ENCODE measurements at regions not wholly inside any gene's neighbourhood (a gene's known extent, or its start where the extent isn't known, plus 50 kb on each side); places are given as distances from the start of the nearest gene placed in this dataset.

DNA sequence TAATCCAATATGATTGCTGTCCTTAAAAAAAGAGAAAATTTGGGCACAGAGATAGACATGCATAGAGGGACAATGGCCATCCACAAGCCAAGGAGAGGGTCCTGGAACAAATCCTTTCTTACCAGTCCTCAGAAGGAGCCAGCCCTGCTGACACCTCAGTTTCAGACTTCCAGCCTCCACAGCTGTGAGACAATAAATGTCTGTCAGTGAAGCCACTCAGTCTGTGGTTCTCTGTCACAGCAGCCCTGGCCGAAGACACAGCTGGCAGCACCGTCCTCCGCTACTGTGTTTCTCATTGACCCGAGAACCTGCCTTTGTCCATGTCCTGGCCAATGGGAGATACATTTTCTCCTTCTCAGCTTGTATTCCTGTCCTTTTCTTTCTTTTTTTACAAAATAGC lies 207.9 kb downstream of the TM9SF2 start:
- Mint-ChIP-seq H3K27me3 (no peaks in the 10 kb centered on the region), H3K27ac (no peak overlapping the region), H3K9me3 (no peaks in the 10 kb centered on the region), H3K4me3 (no peak overlapping the region), H3K4me1 (no peaks in the 10 kb centered on the region), H3K36me3 (ENCODE audit: low read depth) (no peaks in the 10 kb centered on the region)
- DNase-seq: no peak
- intact Hi-C loops (cut with micrococcal nuclease): no loop called here

DNA sequence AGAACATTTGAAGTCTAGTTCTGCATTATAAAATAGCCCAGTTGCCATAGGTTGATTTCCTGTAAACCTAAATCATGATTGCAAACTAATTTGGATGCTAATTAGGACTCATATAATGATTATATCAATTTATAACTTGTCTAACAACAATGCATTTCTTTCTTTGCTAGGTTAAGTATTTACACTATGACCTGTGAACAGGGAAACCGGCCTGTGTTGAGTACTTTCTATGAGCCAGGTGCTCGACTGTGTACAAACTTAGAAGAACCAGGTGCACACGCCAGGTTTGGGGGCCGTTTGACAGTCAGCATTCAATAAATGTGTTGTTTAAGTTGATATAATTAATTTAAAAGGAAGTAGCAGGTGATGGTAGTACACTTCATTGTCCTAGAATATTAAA lies 203.1 kb downstream of the TM9SF2 start:
- Mint-ChIP-seq H3K4me1 (peaks cover 5% of the 10 kb centered on the region), H3K9me3 (no peaks in the 10 kb centered on the region), H3K36me3 (ENCODE audit: low read depth) (no peaks in the 10 kb centered on the region), H3K4me3 (no peak overlapping the region), H3K27ac (no peak overlapping the region), H3K27me3 (no peaks in the 10 kb centered on the region)
- intact Hi-C loops (cut with micrococcal nuclease): no loop called here
- no peak for DNase-seq

DNA sequence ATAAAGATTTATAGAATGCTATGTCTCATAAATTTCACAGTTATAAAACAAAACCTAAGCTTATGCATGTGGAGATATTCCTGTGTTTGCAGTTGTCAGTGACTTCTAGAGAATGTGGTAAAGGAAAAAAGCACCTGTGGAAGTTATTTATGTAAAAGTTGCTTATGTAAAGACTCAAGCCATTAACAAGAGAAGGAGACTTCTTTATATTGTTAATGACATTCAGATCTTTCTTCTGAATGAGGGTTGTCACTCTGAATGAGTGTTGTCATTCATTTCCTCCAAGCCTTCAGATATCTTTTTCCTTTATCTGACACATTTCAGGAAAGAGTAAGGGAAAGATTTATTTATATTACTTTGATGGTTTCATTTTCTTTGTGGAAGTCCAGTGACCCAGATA lies 202.6 kb downstream of the TM9SF2 start:
- intact Hi-C loops (cut with micrococcal nuclease): no loop called here
- Mint-ChIP-seq H3K9me3 (no peaks in the 10 kb centered on the region), H3K4me3 (no peak overlapping the region), H3K4me1 (peaks cover 5% of the 10 kb centered on the region), H3K27me3 (no peaks in the 10 kb centered on the region), H3K27ac (no peak overlapping the region), H3K36me3 (ENCODE audit: low read depth) (no peaks in the 10 kb centered on the region)
- no peak for DNase-seq

DNA sequence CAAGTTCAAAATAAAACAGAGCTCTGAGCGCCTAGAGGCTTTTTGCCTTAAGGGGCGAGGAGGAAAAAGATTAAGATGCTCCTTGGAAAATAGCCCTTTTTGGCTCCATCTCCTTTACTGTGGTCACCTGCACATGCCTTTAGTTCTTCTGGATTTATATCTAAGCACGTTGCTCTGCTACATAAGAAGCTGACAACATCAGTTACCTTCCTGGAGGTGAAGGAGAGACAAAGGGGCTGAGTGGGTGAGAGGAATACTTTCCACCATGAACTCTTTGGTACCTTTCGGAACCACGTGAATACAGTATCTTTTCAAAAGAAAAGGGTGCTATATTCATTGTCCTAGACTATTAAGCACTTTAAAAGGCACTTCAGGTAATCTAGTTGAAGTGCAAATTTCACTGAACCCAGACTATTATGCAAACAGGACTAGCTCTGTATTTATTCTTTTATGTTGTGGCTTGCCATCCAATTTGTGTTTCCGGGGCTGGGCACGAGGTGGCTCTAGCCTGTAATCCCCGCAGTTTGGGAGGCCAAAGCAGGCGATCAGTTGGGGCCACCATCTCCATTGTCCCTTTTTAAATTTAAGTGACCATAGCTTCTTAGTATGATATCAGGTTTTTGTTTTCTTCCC lies 201.5 kb downstream of the TM9SF2 start:
- peaks cover 5% of the 10 kb centered on the region for H3K4me1 Mint-ChIP-seq
- no peak overlapping the region for H3K4me3 Mint-ChIP-seq
- intact Hi-C loops (cut with micrococcal nuclease): no loop called here
- no peak for DNase-seq
- H3K9me3 Mint-ChIP-seq: no peaks in the 10 kb centered on the region
- H3K36me3 Mint-ChIP-seq (ENCODE audit: low read depth): no peaks in the 10 kb centered on the region
- no peak overlapping the region for H3K27ac Mint-ChIP-seq
- no peaks in the 10 kb centered on the region for H3K27me3 Mint-ChIP-seq

DNA sequence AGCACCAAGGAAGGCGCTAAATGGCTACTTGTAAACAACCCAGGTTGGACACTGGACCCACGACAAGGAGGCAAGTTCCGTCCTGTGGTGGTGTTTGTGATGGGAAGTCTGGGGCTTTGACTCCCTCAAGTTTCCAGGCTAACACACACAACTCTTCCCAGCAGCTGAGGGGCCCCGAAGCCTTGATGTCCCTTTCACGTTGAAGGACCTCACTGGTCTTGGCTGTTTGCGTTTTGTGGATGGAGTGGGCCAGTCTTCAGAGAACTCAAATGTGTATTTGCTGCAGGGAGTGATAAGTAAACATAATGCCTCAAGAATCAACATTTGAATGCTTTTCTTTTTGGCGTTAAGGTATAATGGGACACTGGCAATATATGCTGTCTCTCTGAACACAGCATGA lies 199.2 kb downstream of the TM9SF2 start:
- Mint-ChIP-seq H3K27me3 (no peaks in the 10 kb centered on the region), H3K27ac (no peak overlapping the region), H3K4me3 (no peak overlapping the region), H3K4me1 (peaks cover 5% of the 10 kb centered on the region), H3K36me3 (ENCODE audit: low read depth) (no peaks in the 10 kb centered on the region), H3K9me3 (no peaks in the 10 kb centered on the region)
- DNase-seq: no peak
- intact Hi-C loops (cut with micrococcal nuclease): no loop called here

DNA sequence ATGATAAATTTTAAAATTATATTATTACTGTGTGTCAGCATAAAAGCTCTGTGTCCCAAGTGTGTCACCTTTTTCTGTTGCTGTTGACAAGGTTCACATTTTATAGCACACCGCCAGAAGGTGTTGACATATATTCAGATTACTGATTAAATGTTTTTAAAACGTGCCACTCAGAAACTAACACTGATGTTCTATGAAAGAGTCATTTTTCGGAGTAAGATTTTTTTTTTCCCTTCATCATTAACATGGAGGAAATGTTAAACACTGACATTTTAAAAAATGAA lies 197.5 kb downstream of the TM9SF2 start:
- Mint-ChIP-seq H3K4me1 (peaks cover 5% of the 10 kb centered on the region), H3K9me3 (no peaks in the 10 kb centered on the region), H3K4me3 (no peak overlapping the region), H3K27me3 (peaks cover 4% of the 10 kb centered on the region), H3K36me3 (ENCODE audit: low read depth) (no peaks in the 10 kb centered on the region), H3K27ac (no peak overlapping the region)
- intact Hi-C loops (cut with micrococcal nuclease): no loop called here
- DNase-seq: no peak

DNA sequence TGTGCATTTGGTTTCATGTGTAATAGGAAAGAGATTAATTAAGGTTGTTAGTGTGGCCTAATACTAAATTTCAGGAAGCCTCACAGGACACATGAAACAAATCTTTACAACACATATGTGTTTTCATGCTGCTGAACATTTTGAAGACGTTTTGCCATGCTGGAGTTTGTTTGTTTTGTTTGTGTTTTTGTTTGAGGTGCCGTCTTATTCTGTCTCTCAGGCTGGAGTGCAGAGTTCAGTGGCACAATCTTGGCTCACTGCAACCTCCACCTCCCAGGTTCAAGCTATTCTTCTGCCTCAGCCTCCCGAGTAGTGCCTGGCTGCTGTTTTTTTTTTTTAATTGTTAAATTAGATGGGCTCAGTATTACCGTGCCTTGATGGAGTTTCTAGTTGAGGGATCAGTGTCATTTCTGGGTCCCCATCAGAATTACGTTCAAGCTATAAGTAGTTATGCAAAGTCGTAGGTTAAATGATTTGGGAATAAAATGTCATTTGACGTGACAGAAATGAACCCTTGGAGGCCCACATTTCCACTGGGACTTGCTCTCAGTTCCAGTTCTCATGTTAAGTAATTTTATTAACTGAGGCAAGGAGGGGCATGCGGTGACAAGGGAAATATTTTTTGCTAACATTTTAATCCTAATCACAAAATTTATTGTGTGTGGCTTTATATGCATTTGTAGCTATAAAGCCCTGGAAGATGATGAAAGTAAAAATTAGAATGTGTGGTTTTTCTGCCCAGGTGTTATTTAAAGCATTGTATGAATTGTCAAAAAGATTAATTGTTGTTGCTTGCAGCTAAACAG lies 196.9 kb downstream of the TM9SF2 start:
- no peaks in the 10 kb centered on the region for H3K9me3 Mint-ChIP-seq
- H3K36me3 Mint-ChIP-seq (ENCODE audit: low read depth): no peaks in the 10 kb centered on the region
- H3K4me1 Mint-ChIP-seq: peaks cover 5% of the 10 kb centered on the region
- peaks cover 4% of the 10 kb centered on the region for H3K27me3 Mint-ChIP-seq
- DNase-seq: no peak
- no peak overlapping the region for H3K27ac Mint-ChIP-seq
- H3K4me3 Mint-ChIP-seq: no peak overlapping the region
- intact Hi-C loops (cut with micrococcal nuclease): no loop called here

DNA sequence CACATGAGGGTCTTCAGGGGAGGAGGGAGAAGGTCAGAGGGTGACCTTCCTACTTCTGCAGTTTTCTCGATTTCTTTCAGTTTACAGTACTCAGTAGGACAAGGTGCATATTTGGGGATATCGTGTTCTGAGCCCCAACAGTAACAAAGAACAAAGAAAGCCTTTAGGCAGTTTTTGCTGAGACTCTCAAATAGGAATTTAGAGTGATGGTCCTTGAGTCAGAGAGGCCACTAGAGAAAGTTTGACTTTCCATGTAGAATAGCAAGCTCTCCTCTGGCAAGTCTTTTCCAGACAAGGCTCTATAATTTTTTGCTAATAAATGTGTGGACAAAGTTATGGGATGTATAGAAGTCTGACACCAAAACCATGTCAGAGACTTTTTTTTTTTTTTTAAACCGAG lies 194.6 kb downstream of the TM9SF2 start:
- Mint-ChIP-seq H3K9me3 (no peaks in the 10 kb centered on the region), H3K4me1 (peaks cover 4% of the 10 kb centered on the region), H3K4me3 (no peak overlapping the region), H3K27me3 (peaks cover 8% of the 10 kb centered on the region), H3K36me3 (ENCODE audit: low read depth) (no peaks in the 10 kb centered on the region), H3K27ac (no peak overlapping the region)
- intact Hi-C loops (cut with micrococcal nuclease): no loop called here
- DNase-seq: no peak

DNA sequence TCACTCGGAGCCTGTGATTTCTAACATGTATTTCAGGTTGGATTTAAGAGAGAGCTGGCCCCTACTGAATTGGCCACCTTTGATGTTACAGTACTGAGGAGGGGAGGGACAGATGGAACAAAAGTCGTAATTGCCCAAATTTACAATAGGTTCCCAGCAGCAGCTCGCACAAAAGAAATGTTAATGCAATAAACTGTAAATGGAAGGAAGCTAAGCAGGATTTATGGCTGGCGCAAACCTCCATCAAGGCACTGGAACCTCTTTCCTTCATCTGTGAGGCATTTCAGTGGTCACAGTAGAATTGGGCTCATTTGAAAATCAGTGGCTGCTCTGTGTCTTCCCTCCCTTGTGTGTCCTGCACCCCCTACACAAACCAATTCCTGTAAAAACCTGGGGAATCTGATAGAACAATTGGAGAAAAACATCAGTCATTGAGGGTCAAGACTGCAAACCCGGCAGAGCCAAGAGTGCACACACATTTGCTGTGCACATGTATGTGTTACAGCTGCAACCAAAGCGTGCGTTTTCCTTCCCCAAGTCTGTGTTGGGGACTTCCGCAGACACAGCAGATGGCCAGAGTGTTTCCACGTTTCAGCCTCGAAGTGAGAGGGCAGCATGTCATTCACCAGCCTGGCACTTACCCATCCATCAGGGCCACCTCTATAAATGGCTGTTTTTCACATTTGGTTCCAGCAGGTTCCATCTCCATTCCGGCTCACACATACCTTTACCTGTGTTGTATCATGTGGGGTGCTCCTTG lies 192.8 kb downstream of the TM9SF2 start:
- Mint-ChIP-seq H3K4me1 (no peaks in the 10 kb centered on the region), H3K27me3 (peaks cover 15% of the 10 kb centered on the region), H3K36me3 (ENCODE audit: low read depth) (no peaks in the 10 kb centered on the region), H3K4me3 (no peak overlapping the region), H3K27ac (no peak overlapping the region), H3K9me3 (no peaks in the 10 kb centered on the region)
- no peak for DNase-seq
- intact Hi-C loops (cut with micrococcal nuclease): no loop called here

DNA sequence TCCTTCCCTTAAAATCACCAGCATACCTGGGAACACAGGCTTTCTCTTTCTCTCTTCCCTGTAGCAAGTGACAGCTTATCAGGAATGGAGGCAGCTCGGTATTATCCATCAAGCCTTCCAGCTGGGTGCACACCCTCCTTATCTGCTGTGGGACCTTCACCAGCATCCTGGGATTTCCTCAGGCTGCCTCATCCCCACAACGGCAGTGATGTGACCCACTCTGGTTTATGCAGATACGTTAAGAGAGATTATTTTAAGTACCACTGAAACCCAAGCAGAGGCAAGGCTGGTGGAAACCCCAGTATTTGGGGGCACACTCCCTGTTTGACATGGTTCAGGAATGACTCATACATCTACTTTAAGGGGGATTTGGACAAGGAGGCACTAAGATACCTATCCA lies 192.1 kb downstream of the TM9SF2 start:
- Mint-ChIP-seq H3K27ac (no peak overlapping the region), H3K4me3 (no peak overlapping the region), H3K27me3 (peaks cover 15% of the 10 kb centered on the region), H3K36me3 (ENCODE audit: low read depth) (no peaks in the 10 kb centered on the region), H3K9me3 (no peaks in the 10 kb centered on the region), H3K4me1 (no peaks in the 10 kb centered on the region)
- intact Hi-C loops (cut with micrococcal nuclease): no loop called here
- DNase-seq: no peak

DNA sequence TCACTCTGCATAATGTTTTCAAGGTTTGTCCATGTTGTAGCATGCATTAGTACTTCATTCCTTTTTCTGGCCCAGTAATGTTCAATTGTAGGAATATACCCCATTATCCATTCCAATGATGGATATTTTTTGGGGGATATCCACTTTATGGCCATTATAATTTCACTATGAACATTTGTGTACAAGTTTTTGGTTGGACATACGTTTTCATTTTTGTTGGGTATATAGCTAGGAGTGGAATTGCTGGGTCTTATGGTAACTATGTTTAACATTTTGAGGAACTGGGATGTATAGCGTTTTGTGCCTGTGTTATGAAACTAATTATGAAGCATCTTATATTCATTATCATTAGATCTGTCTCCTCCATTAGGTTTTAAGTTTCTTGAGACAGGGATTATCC lies 191.6 kb downstream of the TM9SF2 start:
- DNase-seq: no peak
- Mint-ChIP-seq H3K4me1 (no peaks in the 10 kb centered on the region), H3K4me3 (no peak overlapping the region), H3K27me3 (peaks cover 15% of the 10 kb centered on the region), H3K36me3 (ENCODE audit: low read depth) (no peaks in the 10 kb centered on the region), H3K27ac (no peak overlapping the region), H3K9me3 (no peaks in the 10 kb centered on the region)
- intact Hi-C loops (cut with micrococcal nuclease): no loop called here

DNA sequence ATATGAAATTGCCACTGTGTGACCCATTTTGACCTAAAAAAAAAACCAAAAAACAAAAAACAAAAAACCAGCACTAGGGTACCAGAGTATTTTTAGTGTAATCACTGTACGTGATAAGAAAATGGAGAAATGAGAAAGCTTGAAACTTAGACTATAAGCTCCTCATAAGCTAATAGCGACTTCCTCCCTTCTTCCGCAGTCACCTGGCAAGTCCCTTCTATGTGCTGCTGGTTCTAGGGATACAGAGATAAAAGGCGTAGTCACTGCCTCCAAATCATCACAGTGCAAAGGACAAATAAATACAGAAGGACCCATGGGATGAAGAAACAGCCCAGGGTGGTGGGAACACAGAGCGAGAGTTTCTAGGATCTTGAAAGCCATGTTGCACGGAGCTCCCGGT lies 190.3 kb downstream of the TM9SF2 start:
- H3K27ac Mint-ChIP-seq: no peak overlapping the region
- no peak for DNase-seq
- intact Hi-C loops (cut with micrococcal nuclease): no loop called here
- peaks cover 15% of the 10 kb centered on the region for H3K27me3 Mint-ChIP-seq
- no peaks in the 10 kb centered on the region for H3K9me3 Mint-ChIP-seq
- no peaks in the 10 kb centered on the region for H3K36me3 Mint-ChIP-seq (ENCODE audit: low read depth)
- H3K4me3 Mint-ChIP-seq: no peak overlapping the region
- no peaks in the 10 kb centered on the region for H3K4me1 Mint-ChIP-seq

DNA sequence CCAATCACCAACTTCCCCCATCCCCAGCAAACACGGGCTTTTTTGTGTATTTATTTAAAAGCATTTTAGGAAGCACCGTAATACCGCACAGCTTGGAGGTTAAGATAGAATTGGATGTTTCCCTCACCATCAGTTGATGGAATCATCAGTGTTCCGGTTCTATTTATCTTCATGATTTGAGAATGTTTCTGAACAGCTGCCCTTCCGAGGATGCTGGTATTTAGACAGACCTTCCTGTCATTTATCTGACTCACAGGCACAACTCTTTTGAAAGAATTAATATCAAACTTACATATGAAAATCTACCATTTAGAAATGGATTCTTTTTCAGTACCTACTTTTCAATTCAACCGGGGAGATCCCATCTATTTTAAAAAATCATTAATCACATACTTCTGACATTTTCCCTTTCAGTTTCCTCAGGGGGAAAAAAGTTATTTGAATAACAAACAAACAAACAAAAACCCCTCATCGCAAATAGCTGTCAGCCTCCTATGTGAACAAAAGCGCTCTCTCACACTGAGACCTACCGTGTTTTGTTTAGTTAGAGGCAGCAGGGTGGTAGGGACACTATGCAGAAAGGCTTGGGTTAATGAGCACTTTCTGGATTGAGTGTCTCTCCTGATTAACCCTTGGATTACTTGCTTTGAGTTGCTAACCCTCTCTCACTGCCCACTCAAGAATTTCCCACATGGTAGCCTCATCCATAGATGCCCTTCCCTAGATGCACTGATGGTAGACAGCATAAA lies 189.3 kb downstream of the TM9SF2 start:
- Mint-ChIP-seq H3K4me3 (no peak overlapping the region), H3K27ac (no peak overlapping the region), H3K4me1 (no peaks in the 10 kb centered on the region), H3K9me3 (no peaks in the 10 kb centered on the region), H3K36me3 (ENCODE audit: low read depth) (no peaks in the 10 kb centered on the region), H3K27me3 (peaks cover 15% of the 10 kb centered on the region)
- no peak for DNase-seq
- intact Hi-C loops (cut with micrococcal nuclease): no loop called here

DNA sequence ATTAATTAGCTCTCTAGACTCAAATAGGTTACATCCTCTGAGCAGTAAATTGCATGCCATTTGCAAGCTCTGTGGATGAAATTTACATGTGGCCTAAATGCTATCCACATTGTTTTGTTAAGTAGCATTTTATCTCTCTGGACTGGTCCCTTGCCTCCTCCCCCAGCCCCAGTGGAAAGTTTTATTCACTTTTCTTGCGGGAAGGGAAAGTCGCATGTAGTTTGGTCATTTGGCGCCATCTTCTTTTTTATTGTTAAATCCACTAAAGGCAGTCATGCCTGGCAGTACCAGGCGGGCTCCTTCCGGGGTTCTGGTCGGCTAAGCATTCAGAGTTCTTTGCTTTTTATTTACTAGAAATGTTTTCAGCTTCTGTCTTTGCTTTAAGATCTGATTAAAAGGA lies 188.7 kb downstream of the TM9SF2 start:
- Mint-ChIP-seq H3K4me1 (no peaks in the 10 kb centered on the region), H3K27ac (no peak overlapping the region), H3K9me3 (no peaks in the 10 kb centered on the region), H3K36me3 (ENCODE audit: low read depth) (no peaks in the 10 kb centered on the region), H3K4me3 (no peak overlapping the region), H3K27me3 (peaks cover 15% of the 10 kb centered on the region)
- no peak for DNase-seq
- intact Hi-C loops (cut with micrococcal nuclease): no loop called here

Data from activated CD4-positive, alpha-beta T cell treated with anti-CD3 and anti-CD28 coated beads, Interleukin-2, amount 10 ng/mL, durations not matched to agents 24 days and 14 days (primary cell).